A673 (cell line): ENCODE measurements at regions not wholly inside any gene's neighbourhood (a gene's known extent, or its start where the extent isn't known, plus 50 kb on each side); places are given as distances from the start of the nearest gene placed in this dataset.
"Not testable (repeated sequence)": the region's sequence is repeated elsewhere in the genome, so short reads cannot be mapped to it uniquely, and the experiment has no call there.

Source experiments
- BruUV-seq: library from RNA; stranded (reverse); fragments of 400-500 nt; replicated peaks from 2 replicates; lab custom pipeline; 2021; lab: Mats Ljungman, UMichigan
- CTCF ChIA-PET: fragments of 300-600 bp; sonication (Branson Sonifier 250); formaldehyde crosslinking; loops from one replicate; lab custom pipeline; 2022; ENCODE audit warnings: antibody characterized with exemption; lab: Charles Lee
- POLR2A ChIA-PET: fragments of 300-600 bp; sonication (Branson Sonifier 250); formaldehyde crosslinking; loops from one replicate; lab custom pipeline; 2022; ENCODE audit warnings: antibody characterized with exemption; ENCODE audit not compliant: low non-redundant PET; lab: Charles Lee
- DNase-seq: peaks from one replicate; pipeline ENCODE4 v3.0.0-alpha.2; 2015; ENCODE audit warnings: low spot score
- H3K27ac ChIP-seq: fragments of 200-600 bp; sonication (generic); 2 replicates; pipeline ENCODE4 v1.5.1; 2016; ENCODE audit warnings: mixed run types, low read depth, mild to moderate bottlenecking, mixed read lengths, antibody characterized with exemption, low read length; ENCODE audit not compliant: poor library complexity, severe bottlenecking
- H3K27me3 ChIP-seq: fragments of 200-600 bp; sonication (generic); replicated peaks from 2 replicates; pipeline ENCODE4 v1.6.1; 2017; ENCODE audit warnings: mixed run types, low read depth, mild to moderate bottlenecking, mixed read lengths, antibody characterized with exemption, low read length; ENCODE audit not compliant: insufficient read depth, poor library complexity
- H3K36me3 ChIP-seq: fragments of 200-600 bp; sonication (generic); 2 replicates; pipeline ENCODE4 v1.6.1; 2016; ENCODE audit warnings: mixed run types, mild to moderate bottlenecking, mixed read lengths, antibody characterized with exemption, low read length; ENCODE audit not compliant: insufficient read depth, poor library complexity, severe bottlenecking
- H3K4me1 ChIP-seq: fragments of 200-600 bp; sonication (generic); 2 replicates; pipeline ENCODE4 v1.6.1; 2017; ENCODE audit warnings: mixed run types, mild to moderate bottlenecking, mixed read lengths, antibody characterized with exemption, low read length; ENCODE audit not compliant: insufficient read depth, poor library complexity, severe bottlenecking
- H3K4me3 ChIP-seq: fragments of 200-600 bp; sonication (generic); 2 replicates; pipeline ENCODE4 v1.5.1; 2016; ENCODE audit warnings: low read depth, mixed run types, mild to moderate bottlenecking, mixed read lengths, low read length; ENCODE audit not compliant: poor library complexity, severe bottlenecking
- H3K9me3 ChIP-seq: fragments of 200-600 bp; sonication (generic); 2 replicates; pipeline ENCODE4 v1.6.1; 2016; ENCODE audit warnings: mixed run types, low read depth, mild to moderate bottlenecking, mixed read lengths, antibody characterized with exemption, low read length; ENCODE audit not compliant: poor library complexity, severe bottlenecking
- CTCF ChIP-seq: fragments of 300-800, 200-600 bp; sonication (generic); conservative IDR thresholded peaks from 2 replicates; pipeline ENCODE4 v1.5.1; 2017; ENCODE audit warnings: low read depth, mild to moderate bottlenecking, antibody characterized with exemption, low read length, moderate library complexity, mixed read lengths
- EZH2 ChIP-seq: fragments of 200-600 bp; sonication (generic); IDR thresholded peaks from 2 replicates; pipeline ENCODE4 v1.6.1; 2017; ENCODE audit warnings: borderline replicate concordance, low read depth, mild to moderate bottlenecking, mixed read lengths, antibody characterized with exemption, low read length; ENCODE audit not compliant: poor library complexity, severe bottlenecking
- intact Hi-C: fragments of 100-400 bp; cut with micrococcal nuclease; formaldehyde crosslinking; loops from one replicate; pipeline ENCODE4 v1.10.0; 2022; ENCODE audit not compliant: unreplicated experiment

- Histone ChIP-seq H3K9me3 (no peaks in the 10 kb centered on the region), H3K4me1 (no peaks in the 10 kb centered on the region), H3K4me3 (no peak overlapping the region), H3K36me3 (no peaks in the 10 kb centered on the region), H3K27ac (no peak overlapping the region), H3K27me3 (no peaks in the 10 kb centered on the region)
- TF ChIP-seq CTCF, result no peak
- TF ChIP-seq EZH2, result no peak
- BruUV-seq, result no TSS peak
- no peak for DNase-seq
- ChIA-PET POLR2A (no interaction called here), CTCF (no interaction called here)
- intact Hi-C loops, result no loop called here
Measured at GRCh38 chr9:64066736-64067368, 1218.2 kb downstream of the FOXD4L5 start.

DNA sequence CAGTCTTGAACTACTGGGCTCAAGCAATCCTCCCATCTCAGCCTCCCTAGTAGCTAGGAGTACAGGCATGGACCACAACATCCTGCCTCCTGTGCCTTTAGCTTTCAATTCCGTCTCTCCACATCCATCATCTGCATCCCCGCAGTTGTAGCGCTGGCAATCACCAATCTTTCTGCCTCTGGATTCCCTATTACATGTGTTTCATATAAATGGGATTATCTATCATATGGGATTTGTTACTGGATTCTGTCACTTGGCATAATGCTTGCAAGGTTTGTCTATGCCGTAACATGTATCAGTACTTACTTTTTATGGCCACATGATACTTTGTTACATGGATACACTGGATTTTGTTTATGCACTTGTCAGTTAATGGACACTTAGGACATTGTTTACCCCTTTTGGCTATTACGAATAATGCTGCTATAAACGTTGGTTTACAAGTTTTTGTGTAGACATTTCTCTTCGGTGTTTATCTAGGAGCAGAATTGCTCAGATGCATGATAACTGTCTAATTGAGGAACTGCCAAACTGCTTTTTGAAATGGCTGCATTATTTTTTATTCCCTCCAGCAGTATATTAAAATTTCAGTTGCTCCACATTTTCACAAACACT, 1223.9 kb downstream of the FOXD4L5 start:
- Histone ChIP-seq H3K4me1 (no peaks in the 10 kb centered on the region), H3K36me3 (no peaks in the 10 kb centered on the region), H3K9me3 (no peaks in the 10 kb centered on the region), H3K27ac (no peak overlapping the region), H3K27me3 (no peaks in the 10 kb centered on the region), H3K4me3 (no peak overlapping the region)
- CTCF ChIA-PET, result no interaction called here
- BruUV-seq, result no TSS peak
- no peak for DNase-seq
- POLR2A ChIA-PET, result no interaction called here
- intact Hi-C loops, result no loop called here
- TF ChIP-seq EZH2, result no peak
- TF ChIP-seq CTCF, result no peak

- H3K4me3 ChIP-seq, POLR2A ChIA-PET, DNase-seq, H3K27ac ChIP-seq, H3K9me3 ChIP-seq, H3K4me1 ChIP-seq, H3K36me3 ChIP-seq, H3K27me3 ChIP-seq, BruUV-seq, intact Hi-C loops, CTCF ChIA-PET: not testable (repeated sequence)
Measured at GRCh38 chr9:64058070-64058469, 1226.9 kb downstream of the FOXD4L5 start.

DNA sequence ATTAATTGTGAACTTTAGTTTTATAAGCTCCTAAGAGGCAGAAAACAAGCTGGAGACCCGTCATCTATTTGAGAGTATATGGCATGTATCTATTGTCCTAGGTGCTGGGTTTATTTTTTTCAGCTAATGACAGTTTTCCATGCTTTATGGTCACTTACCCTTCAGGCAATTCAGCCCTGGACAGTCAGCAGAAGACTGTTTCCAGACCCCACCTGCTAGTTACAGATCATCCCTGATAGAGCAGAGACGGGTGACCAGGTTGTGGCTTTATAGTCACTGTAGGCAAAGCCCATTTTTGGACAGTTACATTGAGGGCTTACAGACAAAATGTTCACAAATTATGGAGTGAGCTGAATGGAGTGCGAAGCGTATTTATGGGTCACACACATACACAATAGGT, 1227.5 kb downstream of the FOXD4L5 start:
- Histone ChIP-seq H3K9me3 (no peaks in the 10 kb centered on the region), H3K4me3 (no peak overlapping the region), H3K27me3 (no peaks in the 10 kb centered on the region), H3K4me1 (no peaks in the 10 kb centered on the region), H3K27ac (no peak overlapping the region), H3K36me3 (no peaks in the 10 kb centered on the region)
- CTCF ChIA-PET, result no interaction called here
- BruUV-seq, result no TSS peak
- POLR2A ChIA-PET, result no interaction called here
- TF ChIP-seq CTCF, result no peak
- TF ChIP-seq EZH2, result no peak
- no peak for DNase-seq
- intact Hi-C loops, result no loop called here

- H3K27me3 ChIP-seq, H3K36me3 ChIP-seq, H3K9me3 ChIP-seq, H3K4me1 ChIP-seq, intact Hi-C loops, BruUV-seq, H3K27ac ChIP-seq, CTCF ChIA-PET, H3K4me3 ChIP-seq, DNase-seq, POLR2A ChIA-PET: not testable (repeated sequence)
Measured at GRCh38 chr9:64028925-64029324, 1256.1 kb downstream of the FOXD4L5 start.
